OCI-LY1 (cell line): ENCODE measurements at regions not wholly inside any gene's neighbourhood (a gene's known extent, or its start where the extent isn't known, plus 50 kb on each side); places are given as distances from the start of the nearest gene placed in this dataset.

Experiments used
- EZH2 ChIP-seq: fragments of 200-600 bp; sonication (generic), shearing (Covaris generic); IDR thresholded peaks from 2 replicates; pipeline ENCODE4 v1.8.0; 2017; ENCODE audit warnings: borderline replicate concordance, mixed run types, mild to moderate bottlenecking, antibody characterized with exemption, low read length, moderate library complexity, mixed read lengths
- TF ChIP-seq, protein P1 (sequence below): fragments of 200-600 bp; sonication (generic), shearing (Covaris generic); IDR thresholded peaks from 2 replicates; pipeline ENCODE4 v1.5.1; 2017; ENCODE audit warnings: mild to moderate bottlenecking, antibody characterized with exemption, low read length, moderate library complexity, mixed read lengths

DNA sequence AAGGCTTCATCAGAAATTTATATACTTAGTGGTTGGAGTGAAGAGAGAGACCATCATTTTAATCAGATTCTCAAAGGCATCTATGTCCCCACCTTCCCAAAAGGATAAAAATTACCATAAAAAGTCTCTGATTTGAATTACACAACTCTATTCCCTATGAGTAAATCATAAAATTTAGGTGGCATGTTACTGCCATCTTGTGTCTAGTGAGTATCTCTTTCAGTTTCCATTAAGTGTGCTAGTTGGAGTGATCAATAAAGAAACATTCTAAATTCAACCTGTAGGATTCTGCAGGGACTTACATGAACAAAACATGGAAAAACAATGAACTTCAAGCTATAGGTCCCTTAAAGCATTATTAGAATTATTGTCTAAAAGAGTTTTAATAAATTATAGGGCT is 655.4 kb downstream of the LTN1 start:
- no peak for TF ChIP-seq EZH2
- TF ChIP-seq, protein P1, sequence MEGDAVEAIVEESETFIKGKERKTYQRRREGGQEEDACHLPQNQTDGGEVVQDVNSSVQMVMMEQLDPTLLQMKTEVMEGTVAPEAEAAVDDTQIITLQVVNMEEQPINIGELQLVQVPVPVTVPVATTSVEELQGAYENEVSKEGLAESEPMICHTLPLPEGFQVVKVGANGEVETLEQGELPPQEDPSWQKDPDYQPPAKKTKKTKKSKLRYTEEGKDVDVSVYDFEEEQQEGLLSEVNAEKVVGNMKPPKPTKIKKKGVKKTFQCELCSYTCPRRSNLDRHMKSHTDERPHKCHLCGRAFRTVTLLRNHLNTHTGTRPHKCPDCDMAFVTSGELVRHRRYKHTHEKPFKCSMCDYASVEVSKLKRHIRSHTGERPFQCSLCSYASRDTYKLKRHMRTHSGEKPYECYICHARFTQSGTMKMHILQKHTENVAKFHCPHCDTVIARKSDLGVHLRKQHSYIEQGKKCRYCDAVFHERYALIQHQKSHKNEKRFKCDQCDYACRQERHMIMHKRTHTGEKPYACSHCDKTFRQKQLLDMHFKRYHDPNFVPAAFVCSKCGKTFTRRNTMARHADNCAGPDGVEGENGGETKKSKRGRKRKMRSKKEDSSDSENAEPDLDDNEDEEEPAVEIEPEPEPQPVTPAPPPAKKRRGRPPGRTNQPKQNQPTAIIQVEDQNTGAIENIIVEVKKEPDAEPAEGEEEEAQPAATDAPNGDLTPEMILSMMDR, result no peak; the same call in 1 of the 2 replicates
